Tongue (tissue), 1 donor: ENCODE measurements at regions not wholly inside any gene's neighbourhood (a gene's known extent, or its start where the extent isn't known, plus 50 kb on each side); places are given as distances from the start of the nearest gene placed in this dataset.
"Not testable (repeated sequence)": the region's sequence is repeated elsewhere in the genome, so short reads cannot be mapped to it uniquely, and the experiment has no call there.

ENCODE experiments used
- DNase-seq: peaks from one replicate; pipeline ENCODE4 v3.0.0-alpha.2; 2015

DNA sequence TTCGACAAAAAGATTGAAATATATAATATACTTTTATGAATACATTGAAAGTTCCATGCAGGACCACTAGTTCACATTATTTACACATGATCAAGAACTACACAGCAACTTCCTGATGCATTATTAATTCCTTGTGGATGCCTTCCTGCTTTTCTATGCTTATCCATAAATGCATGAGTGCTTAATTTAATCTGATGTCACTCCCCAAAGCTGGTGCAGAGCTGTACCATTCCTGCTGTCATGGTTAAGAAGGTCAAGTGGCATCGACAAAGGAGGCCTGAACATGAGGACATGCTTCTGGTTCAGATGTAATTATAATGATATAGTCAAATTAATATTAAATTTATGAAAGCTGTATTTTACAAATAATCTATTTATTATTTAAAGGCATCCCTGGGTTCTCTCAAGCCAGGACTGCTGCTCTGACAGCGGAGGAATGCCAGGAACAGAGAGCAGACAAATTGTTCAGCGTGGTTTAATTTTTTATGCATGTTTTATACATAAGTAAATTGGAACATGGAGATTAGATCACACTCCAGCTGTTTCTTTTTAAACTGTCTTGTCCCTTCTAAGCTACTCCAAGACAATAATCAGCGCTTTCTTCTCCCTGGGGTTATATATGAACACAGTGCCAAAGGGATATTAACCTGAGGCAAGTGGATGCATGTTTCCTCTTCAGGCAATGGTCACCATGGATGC lies 307.3 kb upstream of the CNTNAP5 start:
- DNase-seq = peak; percentile 80

DNA sequence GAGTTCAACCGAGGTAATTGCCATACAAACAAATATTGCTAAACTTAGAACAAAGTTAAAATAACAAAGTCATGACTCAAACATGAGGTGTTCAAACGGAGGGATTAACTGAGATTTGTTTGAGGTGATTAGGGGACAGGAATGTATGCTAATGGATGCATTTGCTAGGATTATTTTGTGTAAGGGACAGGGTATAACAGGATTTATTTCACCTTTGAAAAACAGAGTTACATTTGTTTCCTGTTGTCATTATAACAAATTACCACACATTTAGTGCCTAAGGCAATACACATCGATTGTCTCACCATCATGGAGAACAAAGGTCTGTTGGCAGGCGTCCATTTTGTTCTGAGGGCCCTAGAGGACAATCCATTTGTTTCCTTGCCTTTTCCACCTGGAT lies 304.3 kb upstream of the CNTNAP5 start:
- DNase-seq = no peak

DNA sequence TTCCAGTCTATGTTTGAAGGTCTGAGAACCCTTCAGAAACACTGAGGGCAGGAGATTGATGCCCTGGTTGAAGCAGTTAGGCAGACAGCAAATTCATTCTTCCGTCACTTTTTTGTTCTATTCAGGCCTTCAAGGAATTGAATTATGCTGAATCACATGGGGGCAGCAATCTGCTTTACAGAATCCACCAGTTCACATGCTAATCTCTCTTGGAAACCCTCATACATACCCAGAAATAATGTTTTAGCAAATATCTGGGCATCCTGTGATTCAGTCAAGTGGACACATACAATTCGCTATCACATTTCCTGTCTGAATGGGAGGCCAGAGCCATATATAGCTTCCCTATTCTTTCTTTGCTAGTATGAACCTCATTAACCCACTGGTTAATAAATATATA lies 301.4 kb upstream of the CNTNAP5 start:
- no peak for DNase-seq

DNA sequence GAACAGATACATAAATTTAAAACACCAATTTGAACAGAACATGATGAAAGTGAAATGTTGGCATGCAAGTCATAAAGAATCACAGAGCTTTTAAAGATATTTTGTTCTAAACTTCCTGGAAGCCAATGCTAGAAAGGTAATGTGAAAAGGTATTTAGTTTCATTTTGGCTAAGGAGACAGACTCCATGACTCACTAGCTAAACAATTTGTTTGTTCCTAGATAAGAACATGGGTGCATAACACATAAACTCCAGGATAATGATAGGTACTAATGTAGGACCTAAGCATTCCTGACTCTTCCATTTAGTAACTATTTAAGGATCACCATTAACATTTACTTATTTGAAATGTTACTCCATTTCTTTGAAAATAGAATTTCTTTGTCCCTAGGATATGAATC lies 292.5 kb upstream of the CNTNAP5 start:
- no peak for DNase-seq

DNA sequence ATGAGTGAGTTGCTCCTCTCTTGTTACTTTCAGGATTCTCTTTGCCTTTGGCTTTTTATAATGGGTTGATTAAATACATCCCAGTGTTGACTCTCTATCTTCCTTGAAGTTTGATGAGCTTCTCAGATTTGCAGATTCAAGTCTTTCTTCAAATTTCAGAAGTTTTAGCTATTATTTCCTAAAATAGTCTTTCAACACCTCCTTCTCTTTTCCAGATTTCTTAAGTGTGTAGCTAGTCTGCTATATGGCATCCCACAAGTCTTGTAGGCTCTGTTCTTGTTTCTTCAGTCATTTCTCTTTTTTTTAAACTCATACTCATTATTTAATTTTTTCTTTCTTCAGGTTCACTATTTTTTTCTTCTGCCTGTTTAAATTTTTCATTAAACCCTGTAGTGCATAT lies 287.7 kb upstream of the CNTNAP5 start:
- no peak for DNase-seq

DNA sequence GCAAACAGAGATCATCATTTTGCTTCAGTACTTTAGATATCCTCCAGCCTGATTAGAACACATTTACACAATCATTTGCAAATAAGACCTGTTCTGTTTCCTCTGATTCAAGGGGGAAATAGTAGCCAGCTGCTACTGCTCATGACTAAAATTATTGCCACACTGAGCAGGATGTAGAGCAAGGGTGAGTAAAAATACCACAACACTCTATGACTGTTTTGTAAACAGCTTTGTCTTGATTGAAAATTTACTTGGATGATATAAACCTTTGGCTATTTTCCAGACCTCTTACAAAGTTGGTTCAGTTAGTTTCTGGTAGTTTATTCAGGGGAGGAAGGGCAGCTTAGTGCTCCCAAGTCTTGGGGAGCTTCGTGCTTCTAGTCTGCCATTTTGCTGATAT lies 286.4 kb upstream of the CNTNAP5 start:
- no peak for DNase-seq

DNA sequence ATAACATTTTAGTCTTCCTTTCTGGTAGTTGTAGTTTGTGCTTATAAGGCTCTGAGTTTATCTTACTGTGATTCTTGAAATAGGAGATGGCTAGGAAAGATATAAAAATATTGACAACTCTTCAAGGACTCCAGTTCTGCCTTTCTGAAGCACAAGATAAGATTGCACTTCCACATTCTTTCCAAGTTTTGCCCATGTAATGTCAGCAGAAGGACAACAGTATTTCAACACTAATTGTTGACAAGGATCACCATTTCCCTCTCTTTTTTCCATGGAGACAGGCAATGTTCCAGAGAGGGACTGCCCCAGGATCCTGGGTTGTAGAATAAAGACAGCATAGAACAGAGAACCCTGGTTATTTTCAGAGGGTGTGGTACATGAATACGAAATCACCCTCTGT lies 279.1 kb upstream of the CNTNAP5 start:
- no peak for DNase-seq

DNA sequence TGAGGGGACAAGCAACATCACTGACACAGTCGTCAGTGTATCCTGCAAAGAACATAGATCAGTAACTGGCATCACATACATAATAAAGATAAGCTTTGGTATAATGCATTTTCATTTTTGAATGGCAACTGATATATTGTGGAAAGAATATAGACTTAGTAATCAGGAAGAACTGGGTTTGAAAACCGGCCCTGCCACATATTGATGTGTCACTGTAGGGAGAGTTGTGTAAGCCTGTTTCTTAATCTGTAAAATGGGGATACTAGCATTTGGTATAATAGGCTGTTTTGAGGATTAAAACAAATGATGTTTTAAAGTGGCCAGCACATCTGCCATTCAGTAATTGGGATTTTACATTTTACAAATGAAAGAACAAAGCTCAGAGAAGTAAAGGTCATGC lies 277.8 kb upstream of the CNTNAP5 start:
- no peak for DNase-seq

DNA sequence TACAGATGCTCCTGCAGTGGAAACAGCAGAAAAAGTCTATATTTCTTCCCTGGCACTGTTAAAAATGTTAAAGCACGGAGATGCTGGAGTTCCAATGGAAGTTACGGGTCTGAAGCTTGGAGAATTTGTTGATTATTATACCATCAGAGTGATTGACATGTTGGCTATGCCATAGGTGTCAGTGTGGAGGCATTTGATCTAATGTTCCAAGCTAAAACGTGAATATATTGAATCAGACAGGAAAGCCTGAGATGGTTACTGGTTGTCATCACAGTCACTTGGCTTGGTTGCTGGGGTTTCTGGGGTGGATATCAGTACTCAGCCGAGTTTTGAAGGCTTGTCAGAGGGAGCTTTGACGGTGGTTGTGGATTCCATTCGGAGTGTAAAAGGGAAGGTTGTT lies 262.9 kb upstream of the CNTNAP5 start:
- no peak for DNase-seq

DNA sequence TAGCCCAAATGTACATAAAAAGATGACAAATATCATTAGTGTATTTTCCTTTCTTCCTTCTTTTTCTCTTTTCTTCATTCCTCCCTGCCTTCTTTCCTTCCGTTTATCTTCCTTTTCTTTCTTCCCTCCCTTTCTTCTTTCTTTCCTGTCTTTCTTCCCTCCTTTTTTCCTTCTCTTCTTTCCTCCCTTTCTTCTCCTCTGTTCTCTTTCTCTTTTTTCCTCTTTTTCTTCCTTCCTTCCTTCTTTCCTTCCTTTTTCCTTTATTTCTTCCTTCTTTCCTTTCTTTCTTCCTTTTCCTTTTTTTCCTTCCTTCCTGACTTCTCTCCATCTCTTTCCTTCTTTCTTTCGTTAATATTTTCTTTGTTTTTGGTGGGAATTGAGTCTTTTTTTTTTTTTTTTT lies 256.9 kb upstream of the CNTNAP5 start:
- no peak for DNase-seq

DNA sequence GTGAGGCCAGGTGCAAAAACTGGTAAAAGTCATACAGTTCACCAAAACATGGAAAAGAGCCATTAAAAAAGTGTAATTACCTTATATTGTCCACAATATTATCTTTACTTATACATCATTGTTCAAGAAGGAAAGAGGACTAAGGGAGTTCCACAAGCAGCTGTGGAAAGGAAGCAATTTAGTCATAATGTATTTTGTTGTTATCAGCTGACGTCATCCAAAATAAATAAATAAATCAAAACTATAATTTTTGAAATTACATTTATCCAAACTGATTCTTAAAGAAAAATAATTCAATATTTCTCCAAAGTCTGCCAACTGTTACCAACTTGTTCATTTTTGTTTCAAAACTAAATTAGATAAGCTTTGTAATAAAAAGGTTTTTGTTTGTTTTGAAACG lies 256.1 kb upstream of the CNTNAP5 start:
- no peak for DNase-seq

DNA sequence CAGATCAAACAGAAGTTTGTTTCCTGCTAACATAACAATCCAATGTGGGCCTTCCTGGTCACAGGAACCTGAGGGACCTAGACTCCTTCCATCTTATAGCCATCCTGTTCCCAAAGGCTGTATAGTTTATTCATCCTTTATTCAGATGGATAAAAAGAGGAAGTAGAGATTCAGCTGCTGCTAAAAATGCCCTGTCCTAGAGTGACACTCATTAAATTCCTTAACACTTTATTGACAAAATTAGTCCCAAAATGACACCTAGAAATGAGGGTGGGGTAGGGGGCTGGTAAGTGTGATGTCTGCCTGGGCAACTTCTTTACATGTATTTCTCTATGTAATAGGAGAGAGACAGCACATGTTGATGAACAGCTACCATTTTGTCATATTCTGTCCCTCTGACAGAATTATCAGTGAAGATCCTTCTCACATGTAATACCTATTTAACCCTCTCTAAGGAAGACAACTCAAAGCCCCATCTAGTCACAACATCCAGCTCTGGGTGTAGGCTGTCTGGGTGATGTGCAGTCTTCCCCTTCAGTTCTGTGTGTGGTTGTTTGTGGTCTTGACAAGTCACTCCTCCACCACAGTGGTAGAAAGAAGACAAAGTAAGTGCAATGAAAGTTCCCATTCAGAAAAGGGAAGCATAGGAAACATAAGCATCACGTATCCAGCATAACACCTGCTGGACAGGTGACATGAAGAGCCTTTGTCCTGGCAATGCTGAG lies 253.9 kb upstream of the CNTNAP5 start:
- no peak for DNase-seq

DNA sequence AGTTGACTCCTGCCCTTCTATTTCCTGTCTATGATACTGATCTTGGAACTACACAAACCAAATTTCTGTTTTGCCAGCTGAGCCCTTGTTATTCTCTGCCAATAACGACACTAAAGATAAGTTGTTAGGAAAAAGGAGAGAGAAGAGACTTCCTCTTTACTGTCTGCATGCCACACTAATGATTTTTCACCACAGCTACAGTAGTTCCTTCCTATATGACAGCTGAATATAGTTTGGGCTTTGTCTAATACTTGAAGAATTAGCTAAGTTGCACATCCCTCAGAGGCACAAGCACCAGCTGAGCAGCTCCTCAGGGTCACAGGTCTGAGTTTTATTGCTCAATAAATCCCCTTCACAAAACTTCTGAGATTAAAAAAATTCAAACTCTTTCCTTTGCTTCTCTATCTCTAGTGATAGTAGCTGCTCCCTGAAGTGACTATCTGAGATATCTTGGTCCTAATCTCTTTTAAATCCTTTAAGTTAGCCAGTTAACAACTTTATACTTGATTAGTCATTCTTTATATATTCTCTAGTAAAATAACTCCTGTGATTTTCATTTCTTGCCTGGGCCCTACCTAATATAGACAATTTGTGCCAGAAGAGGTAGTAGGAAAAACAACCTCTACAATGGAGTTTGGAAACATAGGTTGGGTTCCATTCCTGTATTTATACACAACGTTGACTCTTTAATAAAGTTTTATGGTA lies 253.0 kb upstream of the CNTNAP5 start:
- DNase-seq = no peak

DNA sequence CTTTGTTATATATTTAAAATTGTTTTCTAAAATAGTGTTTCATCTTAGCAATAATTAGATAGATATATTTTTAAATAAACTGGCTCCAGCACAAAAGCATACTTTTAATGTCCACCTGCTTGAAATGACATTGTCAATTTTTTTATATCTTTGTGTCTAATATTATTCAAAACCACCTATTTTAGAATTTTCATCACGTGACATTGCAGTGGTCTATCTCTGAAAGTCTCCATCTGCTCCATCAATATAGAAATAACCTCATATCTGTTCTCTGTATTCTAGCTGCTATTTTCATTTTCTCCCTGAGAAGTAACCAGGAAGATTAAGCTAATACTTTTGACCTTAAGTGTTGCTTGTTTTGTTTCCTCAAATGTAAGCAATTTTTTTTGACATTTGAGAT lies 248.0 kb upstream of the CNTNAP5 start:
- DNase-seq = no peak

DNA sequence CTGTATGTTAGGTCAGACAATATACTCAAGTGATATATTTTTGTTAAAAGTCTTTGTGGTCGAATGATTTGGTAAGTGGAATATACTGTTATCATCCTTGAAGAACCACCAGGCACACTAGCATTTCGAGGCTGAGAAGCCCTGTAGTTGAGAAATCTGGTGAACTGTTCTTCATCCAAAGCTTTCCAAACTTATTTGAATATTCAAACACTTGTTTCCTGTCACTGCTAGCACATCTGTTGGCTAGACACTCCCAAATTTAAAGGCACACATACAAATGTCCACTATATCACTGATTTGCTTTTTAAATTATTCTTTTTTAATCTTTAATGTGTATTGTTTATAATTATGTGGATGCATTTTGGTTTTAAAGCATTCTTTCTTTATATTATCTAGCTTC lies 241.9 kb upstream of the CNTNAP5 start:
- no peak for DNase-seq

DNA sequence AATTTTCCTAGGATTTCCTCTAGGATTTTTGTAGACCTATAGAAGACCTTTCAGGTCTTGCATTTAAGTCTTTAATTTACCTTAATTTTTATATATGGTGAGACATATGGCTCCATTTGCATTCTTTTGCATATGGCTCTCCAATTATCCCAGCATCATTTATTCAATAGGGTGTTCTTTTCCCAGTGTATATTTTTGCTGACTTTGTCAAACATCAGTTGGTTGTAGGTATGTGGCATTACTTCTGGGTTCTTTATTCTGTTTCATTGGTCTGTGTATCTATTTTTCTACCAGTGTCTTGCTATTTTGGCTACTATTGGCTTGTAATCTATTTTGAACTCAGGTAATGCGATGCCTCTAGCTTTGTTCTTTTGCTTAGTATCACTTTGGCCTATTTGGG lies 239.8 kb upstream of the CNTNAP5 start:
- DNase-seq = no peak

DNA sequence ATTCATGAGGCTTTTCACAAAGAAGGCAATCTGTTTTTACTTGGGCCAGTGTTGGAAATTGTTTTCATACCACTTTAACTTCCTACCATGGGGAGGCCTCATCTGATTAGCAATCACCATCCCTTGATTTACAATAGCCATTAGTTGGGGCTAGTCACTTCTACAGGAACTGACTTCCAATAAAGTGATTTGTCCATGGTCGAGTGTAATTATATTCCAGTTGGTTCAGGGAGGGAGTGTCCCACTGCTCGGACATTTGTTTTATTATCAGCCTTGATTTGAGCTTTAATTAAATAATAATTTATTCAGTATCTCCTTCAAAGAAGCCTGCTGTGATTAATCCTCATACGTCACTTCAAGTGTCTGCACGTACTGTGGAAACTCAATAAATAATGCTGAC lies 233.9 kb upstream of the CNTNAP5 start:
- no peak for DNase-seq

DNA sequence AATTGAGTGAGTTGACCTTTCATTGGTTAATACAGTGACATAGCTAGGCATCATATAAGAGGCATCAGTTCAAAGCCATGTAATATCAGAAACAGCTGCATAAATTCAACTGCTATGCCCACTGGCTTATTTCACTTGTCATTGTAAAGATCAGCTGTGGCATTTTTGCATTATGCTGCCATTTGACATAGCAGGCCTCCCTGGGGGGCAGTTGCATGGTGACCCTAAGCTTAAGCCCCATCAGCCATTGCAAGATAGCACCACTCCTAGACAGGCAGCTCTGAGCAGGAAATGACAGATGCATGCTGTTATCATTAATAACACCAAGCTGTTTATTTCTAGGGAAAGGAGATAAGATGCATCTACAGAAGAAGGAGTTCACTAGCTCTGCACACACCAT lies 233.4 kb upstream of the CNTNAP5 start:
- no peak for DNase-seq

DNA sequence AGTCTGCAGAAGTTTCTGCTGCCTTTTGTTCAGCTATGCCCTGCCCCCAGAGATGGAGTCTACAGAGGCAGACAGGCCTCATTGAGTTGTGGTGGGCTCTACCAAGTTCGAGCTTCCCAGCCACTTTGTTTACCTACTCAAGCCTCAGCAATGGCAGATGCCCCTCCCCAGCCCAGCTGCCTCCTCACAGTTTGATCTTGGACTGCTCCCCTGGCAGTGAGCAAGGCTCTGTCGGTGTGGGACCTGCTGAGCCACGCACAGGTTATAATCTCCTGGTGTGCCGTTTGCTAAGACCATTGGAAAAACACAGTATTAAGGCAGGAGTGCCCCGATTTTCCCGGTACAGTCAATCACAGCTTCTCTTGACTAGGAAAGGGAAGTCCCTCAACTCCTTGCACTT lies 221.0 kb upstream of the CNTNAP5 start:
- not testable (repeated sequence) for DNase-seq

DNA sequence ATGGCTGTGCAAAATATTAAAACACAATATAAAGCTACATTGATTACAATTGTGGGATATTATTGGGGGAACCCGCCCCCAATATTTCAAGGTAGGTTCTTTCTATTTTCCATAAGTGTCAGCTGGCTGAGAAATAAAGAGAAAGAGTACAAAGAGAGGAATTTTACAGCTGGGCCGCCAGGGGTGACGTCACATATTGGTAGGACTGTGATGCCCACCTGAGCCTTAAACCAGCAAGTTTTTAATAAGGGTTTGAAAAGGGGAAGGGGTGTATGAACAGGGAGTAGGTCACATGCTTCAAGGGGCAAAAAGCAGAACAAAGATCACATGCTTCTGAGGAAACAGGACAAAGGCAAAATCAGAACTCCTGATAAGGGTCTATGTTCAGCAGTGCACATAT lies 219.3 kb upstream of the CNTNAP5 start:
- DNase-seq = not testable (repeated sequence)

DNA sequence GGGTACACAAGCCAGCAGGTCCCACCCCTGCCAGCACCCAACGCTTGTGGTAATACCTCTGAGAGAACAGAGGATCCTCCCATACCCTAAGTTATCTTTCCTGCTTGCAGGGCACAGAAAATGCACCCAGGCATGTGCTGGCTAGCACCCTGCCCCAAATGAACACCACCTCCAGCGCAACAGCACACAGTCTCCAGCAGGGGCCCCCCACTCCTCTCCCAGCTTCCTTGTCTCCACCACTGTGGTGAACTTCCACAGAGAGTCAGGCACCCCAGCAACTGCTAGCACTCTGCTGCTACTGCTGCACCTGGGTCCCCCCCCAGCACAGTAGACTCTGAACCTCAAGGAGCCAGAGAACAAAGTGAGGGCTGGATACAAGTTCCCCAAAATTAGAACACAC lies 216.8 kb upstream of the CNTNAP5 start:
- no peak for DNase-seq

DNA sequence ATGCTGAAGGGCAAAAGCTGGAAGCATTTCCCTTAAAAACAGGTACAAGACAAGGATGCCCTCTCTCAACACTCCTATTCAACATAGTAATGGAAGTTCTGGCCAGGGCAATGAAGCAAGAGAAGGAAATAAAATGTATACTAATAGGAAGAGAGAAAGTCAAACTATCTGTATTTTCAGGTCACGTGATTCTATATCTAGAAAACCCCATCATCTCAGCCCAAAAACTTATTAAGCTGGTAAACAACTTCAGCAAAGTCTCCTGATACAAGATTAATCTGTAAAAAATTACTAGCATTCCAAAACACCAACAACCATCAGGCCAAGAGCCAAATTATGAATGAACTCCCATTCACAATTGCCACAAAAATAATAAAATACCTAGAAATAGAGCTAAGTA lies 213.2 kb upstream of the CNTNAP5 start:
- DNase-seq = no peak

DNA sequence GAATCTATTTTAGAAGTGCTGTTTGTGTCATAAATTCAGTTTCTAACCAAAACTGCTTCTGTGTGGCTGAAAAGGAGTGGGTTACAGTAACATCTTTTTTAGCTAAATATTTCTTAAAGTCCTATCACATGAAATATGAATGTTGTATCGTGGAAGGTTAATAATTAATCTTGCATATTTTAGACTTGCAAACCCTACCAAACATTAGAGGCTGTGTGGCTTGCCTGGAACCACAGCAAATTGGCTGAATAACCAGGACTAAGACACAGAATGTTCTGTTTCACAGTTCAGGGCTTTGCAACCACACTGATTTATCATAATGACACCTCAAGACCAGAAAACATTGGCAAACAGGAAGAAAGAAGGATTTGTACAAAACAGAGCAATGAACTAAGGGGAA lies 208.9 kb upstream of the CNTNAP5 start:
- no peak for DNase-seq

DNA sequence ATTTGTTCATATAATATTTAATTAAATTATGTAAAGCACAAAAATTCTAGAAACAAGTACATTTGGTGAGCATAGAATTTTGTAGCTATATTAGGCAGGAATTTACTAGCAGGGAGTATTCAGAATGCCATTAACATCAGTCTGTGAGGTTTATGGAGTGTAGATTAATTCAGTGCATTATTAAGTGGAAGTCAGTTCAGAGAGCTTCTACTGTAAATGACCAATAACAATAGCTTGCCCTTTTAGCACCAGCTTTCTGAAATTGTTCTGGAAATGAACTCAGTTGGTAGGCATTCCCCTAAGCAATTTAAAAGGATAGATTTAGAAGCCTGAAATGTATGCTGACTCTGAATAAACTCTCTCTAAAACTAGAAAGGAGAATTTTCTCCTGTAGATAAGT lies 208.2 kb upstream of the CNTNAP5 start:
- no peak for DNase-seq
